H9 (cell line): ENCODE measurements at regions not wholly inside any gene's neighbourhood (a gene's known extent, or its start where the extent isn't known, plus 50 kb on each side); places are given as distances from the start of the nearest gene placed in this dataset.

ENCODE experiments used
- DNase-seq: peaks from one replicate; pipeline ENCODE4 v3.0.0-alpha.2; 2017
- H2AFZ ChIP-seq: one replicate; pipeline ENCODE4 v1.6.1; 2013; ENCODE audit warnings: mild to moderate bottlenecking, low read length, control low read depth, moderate library complexity
- H2AK5ac ChIP-seq: 2 replicates; pipeline ENCODE4 v1.6.1; 2013; ENCODE audit warnings: low read length, control low read depth, mixed read lengths; ENCODE audit not compliant: insufficient read length
- H2BK120ac ChIP-seq: one replicate; pipeline ENCODE4 v1.6.1; 2013; ENCODE audit warnings: low read depth, mild to moderate bottlenecking, low read length, control low read depth, inconsistent platforms; ENCODE audit not compliant: poor library complexity, severe bottlenecking
- H2BK12ac ChIP-seq: 2 replicates; pipeline ENCODE4 v1.6.1; 2013; ENCODE audit warnings: low read length, control low read depth, mixed read lengths, low read depth; ENCODE audit not compliant: insufficient read length
- H2BK15ac ChIP-seq: 2 replicates; pipeline ENCODE4 v1.6.1; 2013; ENCODE audit warnings: low read depth, low read length, control low read depth
- H2BK20ac ChIP-seq: one replicate; pipeline ENCODE4 v1.6.1; 2013; ENCODE audit warnings: low read depth, mild to moderate bottlenecking, low read length, control low read depth, inconsistent platforms; ENCODE audit not compliant: poor library complexity, severe bottlenecking
- H2BK5ac ChIP-seq: 2 replicates; pipeline ENCODE4 v1.6.1; 2013; ENCODE audit warnings: low read length, control low read depth, mixed read lengths; ENCODE audit not compliant: insufficient read length
- H3K14ac ChIP-seq: 2 replicates; pipeline ENCODE4 v1.6.1; 2013; ENCODE audit warnings: low read length, control low read depth; ENCODE audit not compliant: insufficient read depth
- H3K18ac ChIP-seq: 2 replicates; pipeline ENCODE4 v1.6.1; 2013; ENCODE audit warnings: low read depth, mild to moderate bottlenecking, mixed read lengths, low read length, control low read depth; ENCODE audit not compliant: insufficient read length
- H3K23ac ChIP-seq: 2 replicates; pipeline ENCODE4 v1.6.1; 2013; ENCODE audit warnings: low read length, control low read depth, mixed read lengths, low read depth; ENCODE audit not compliant: insufficient read length
- H3K23me2 ChIP-seq: 2 replicates; pipeline ENCODE4 v1.6.1; 2013; ENCODE audit warnings: low read depth, mild to moderate bottlenecking, mixed read lengths, low read length, control low read depth; ENCODE audit not compliant: insufficient read length, poor library complexity, severe bottlenecking
- H3K27ac ChIP-seq: 2 replicates; pipeline ENCODE4 v1.5.1; 2013; ENCODE audit warnings: low read length, control low read depth, mixed read lengths, low read depth; ENCODE audit not compliant: insufficient read length
- H3K27me3 ChIP-seq: 2 replicates; pipeline ENCODE4 v1.6.1; 2013; ENCODE audit warnings: low read length, control low read depth, inconsistent platforms; ENCODE audit not compliant: insufficient read depth
- H3K4ac ChIP-seq: 2 replicates; pipeline ENCODE4 v1.6.1; 2013; ENCODE audit warnings: low read depth, mild to moderate bottlenecking, control low read depth, inconsistent platforms, low read length, moderate library complexity
- H3K4me1 ChIP-seq: 2 replicates; pipeline ENCODE4 v1.6.1; 2013; ENCODE audit warnings: low read length, control low read depth, inconsistent platforms; ENCODE audit not compliant: insufficient read depth
- H3K4me2 ChIP-seq: 2 replicates; pipeline ENCODE4 v1.6.1; 2013; ENCODE audit warnings: low read length, control low read depth, mixed read lengths; ENCODE audit not compliant: insufficient read length, insufficient read depth
- H3K56ac ChIP-seq: 2 replicates; pipeline ENCODE4 v1.6.1; 2013; ENCODE audit warnings: low read depth, mild to moderate bottlenecking, mixed read lengths, low read length, control low read depth; ENCODE audit not compliant: insufficient read length
- H3K79me1 ChIP-seq: 2 replicates; pipeline ENCODE4 v1.6.1; 2013; ENCODE audit warnings: low read depth, mild to moderate bottlenecking, moderate library complexity, low read length, control low read depth, inconsistent platforms; ENCODE audit not compliant: insufficient read depth, poor library complexity, severe bottlenecking
- H3K79me2 ChIP-seq: 2 replicates; pipeline ENCODE4 v1.6.1; 2013; ENCODE audit warnings: low read length, control low read depth, inconsistent platforms; ENCODE audit not compliant: insufficient read depth
- H3K9ac ChIP-seq: 2 replicates; pipeline ENCODE4 v1.6.1; 2013; ENCODE audit warnings: low read length, control low read depth, mixed read lengths; ENCODE audit not compliant: insufficient read length; ENCODE audit errors: extremely low read depth
- H3K9me3 ChIP-seq: one replicate; pipeline ENCODE4 v1.6.1; 2013; ENCODE audit warnings: low read depth, low read length, inconsistent platforms; ENCODE audit not compliant: control insufficient read depth
- H3T11ph ChIP-seq: one replicate; pipeline ENCODE4 v1.6.1; 2013; ENCODE audit warnings: mild to moderate bottlenecking, low read length, control low read depth, inconsistent platforms
- H4K20me1 ChIP-seq: one replicate; pipeline ENCODE4 v1.6.1; 2013; ENCODE audit not compliant: control insufficient read depth, insufficient read length, insufficient read depth
- H4K5ac ChIP-seq: 2 replicates; pipeline ENCODE4 v1.6.1; 2013; ENCODE audit warnings: low read depth, mild to moderate bottlenecking, mixed read lengths, low read length, control low read depth; ENCODE audit not compliant: insufficient read length
- H4K8ac ChIP-seq: replicated peaks from 2 replicates; pipeline ENCODE4 v1.6.1; 2013; ENCODE audit warnings: low read length, control low read depth, mixed read lengths, low read depth; ENCODE audit not compliant: insufficient read length
- H4K91ac ChIP-seq: 2 replicates; pipeline ENCODE4 v1.6.1; 2013; ENCODE audit warnings: low read depth, mild to moderate bottlenecking, moderate library complexity, mixed read lengths, low read length, control low read depth; ENCODE audit not compliant: insufficient read length
- H3K27ac Mint-ChIP-seq, 3 experiments: 2 replicates in 2 of 3; 3 replicates in 1 of 3; pipeline ENCODE4 v1.8.0; 2020 to 2021; ENCODE audit warnings: mixed read lengths in 3 of 3, mild to moderate bottlenecking in 1 of 3, moderate library complexity in 1 of 3
- H3K27me3 Mint-ChIP-seq: 2 replicates; pipeline ENCODE4 v1.8.0; 2021; ENCODE audit warnings: low read depth, mild to moderate bottlenecking, moderate library complexity, mixed read lengths
- H3K36me3 Mint-ChIP-seq, 3 experiments: 2 replicates in 2 of 3; 3 replicates in 1 of 3; pipeline ENCODE4 v1.8.0; 2020 to 2021; ENCODE audit warnings: low read depth in 3 of 3, mixed read lengths in 3 of 3; ENCODE audit not compliant: insufficient read depth in 1 of 3
- H3K4me1 Mint-ChIP-seq, 2 experiments: 2 replicates each; pipeline ENCODE4 v1.8.0; 2020; ENCODE audit warnings: mixed read lengths in 2 of 2
- H3K4me3 Mint-ChIP-seq, 2 experiments: 2 replicates in 1 of 2; 3 replicates in 1 of 2; pipeline ENCODE4 v1.8.0; 2020 to 2021; ENCODE audit warnings: mild to moderate bottlenecking in 2 of 2, mixed read lengths in 2 of 2, moderate library complexity in 1 of 2
- H3K9me3 Mint-ChIP-seq, 2 experiments: 2 replicates in 1 of 2; 3 replicates in 1 of 2; pipeline ENCODE4 v1.8.0; 2020; ENCODE audit warnings: mild to moderate bottlenecking in 2 of 2, mixed read lengths in 2 of 2, moderate library complexity in 1 of 2
- CTCF ChIP-seq: fragments of 200-600 bp; sonication (generic); conservative IDR thresholded peaks from 3 replicates; pipeline ENCODE4 v1.8.0; 2021; ENCODE audit warnings: antibody characterized with exemption, mild to moderate bottlenecking
- WGBS: extraction: QIAGEN DNeasy Blood & Tissue Kit; methylation state at CpG from one replicate; pipeline ENCODE4 v1.1.7; 2013; ENCODE audit warnings: missing lambda C conversion rate, low lambda C conversion rate, mixed read lengths; ENCODE audit not compliant: insufficient read length; ENCODE audit errors: extremely low coverage; 5-methylcytosine and 5-hydroxymethylcytosine counted together

GRCh38 chr1:222995236-222995580 is 147.8 kb downstream of the TLR5 start:
- no peak overlapping the region for H3K4me2 ChIP-seq
- DNase-seq = peak; percentile 33
- no peak overlapping the region for H3K56ac ChIP-seq
- Mint-ChIP-seq H3K36me3 (peaks cover 0 to 5% (median 0%) of the 10 kb centered on the region in 3 experiments; a peak in 2 of 7 replicates), H3K4me1 (peaks cover 25 to 29% of the 10 kb centered on the region in 2 experiments), H3K27ac (peak overlapping the region in 1 of 3 experiments; percentile 76; a peak in 2 of 7 replicates), H3K4me3 (no peak overlapping the region), H3K27me3 (peaks cover 6% of the 10 kb centered on the region), H3K9me3 (no peaks in the 10 kb centered on the region)
- no peak overlapping the region for H3K23ac ChIP-seq
- no peak overlapping the region for H3K18ac ChIP-seq
- H3K79me2 ChIP-seq = no peaks in the 10 kb centered on the region
- no peaks in the 10 kb centered on the region for H3K79me1 ChIP-seq
- no peaks in the 10 kb centered on the region for H3K23me2 ChIP-seq
- no peaks in the 10 kb centered on the region for H3K27me3 ChIP-seq
- H4K91ac ChIP-seq = no peak overlapping the region
- H3K9ac ChIP-seq = no peak overlapping the region
- WGBS = no CpG with 5 or more reads among the region's 3 CpGs
- no peak overlapping the region for H2BK120ac ChIP-seq
- no peak overlapping the region for H2BK12ac ChIP-seq
- no peak overlapping the region for H2BK15ac ChIP-seq
- no peak overlapping the region for H2AK5ac ChIP-seq
- no peak overlapping the region for H3K4ac ChIP-seq
- H3K4me1 ChIP-seq = no peaks in the 10 kb centered on the region
- TF ChIP-seq CTCF = no peak
- no peak overlapping the region for H3K27ac ChIP-seq
- no peak overlapping the region for H4K5ac ChIP-seq
- no peak overlapping the region for H4K8ac ChIP-seq
- H3T11ph ChIP-seq = no peak overlapping the region
- no peak overlapping the region for H2BK5ac ChIP-seq
- no peak overlapping the region for H2AFZ ChIP-seq
- H4K20me1 ChIP-seq = no peaks in the 10 kb centered on the region
- no peak overlapping the region for H3K14ac ChIP-seq
- H3K9me3 ChIP-seq = no peaks in the 10 kb centered on the region
- H2BK20ac ChIP-seq = no peak overlapping the region
